Psoas muscle (tissue), 7 donors: ENCODE measurements at regions not wholly inside any gene's neighbourhood (a gene's known extent, or its start where the extent isn't known, plus 50 kb on each side); places are given as distances from the start of the nearest gene placed in this dataset.
A peak's percentile ranks its signal among the peaks of the same experiment; 100 is the strongest.

Experiments used
- ATAC-seq, 4 donors: fragments of 200-7000 bp; cut with Tn5 transposase; one replicate each; pipeline ENCODE4 v1.9.1; 2020; ENCODE audit warnings: moderate library complexity in 3 of 4, mild to moderate bottlenecking in 2 of 4
- DNase-seq, 2 donors: peaks; one replicate each; pipeline ENCODE4 v3.0.0-alpha.2; 2020
- H3K27ac ChIP-seq: fragments of 200-600 bp; one replicate; pipeline ENCODE4 v1.8.0; 2022
- H3K27me3 ChIP-seq, 3 donors: fragments of 200-600 bp in 1 of 3; one replicate each; pipeline versions ENCODE4 v1.6.1 to v1.8.0; 2013 to 2022; ENCODE audit warnings: low read length in 2 of 3, mild to moderate bottlenecking in 2 of 3, moderate library complexity in 1 of 3; ENCODE audit not compliant: insufficient read depth in 3 of 3
- H3K36me3 ChIP-seq, 2 donors: fragments of 200-600 bp in 1 of 2; one replicate each; pipeline versions ENCODE4 v1.6.1 to v1.8.0; 2013 to 2022; ENCODE audit warnings: low read depth in 1 of 2, mild to moderate bottlenecking in 1 of 2, moderate library complexity in 1 of 2; ENCODE audit not compliant: insufficient read depth in 1 of 2
- H3K4me1 ChIP-seq: fragments of 200-600 bp; one replicate; pipeline ENCODE4 v1.8.0; 2022
- H3K4me3 ChIP-seq: fragments of 200-600 bp; one replicate; pipeline ENCODE4 v1.8.0; 2022; ENCODE audit warnings: mild to moderate bottlenecking
- H3K9me3 ChIP-seq: fragments of 200-600 bp; one replicate; pipeline ENCODE4 v1.8.0; 2022
- WGBS, 3 donors: extraction: QIAGEN DNeasy Blood & Tissue Kit; methylation state at CpG; one replicate each; pipeline versions ENCODE4 v1.1.6 to v1.1.7; 2013; 5-methylcytosine and 5-hydroxymethylcytosine counted together
- intact Hi-C, 2 donors: fragments of 100-400 bp; cut with DNase I; formaldehyde crosslinking; loops; one replicate each; pipeline versions ENCODE4 v1.11.0 to v1.14.2; 2022
- TF ChIP-seq, protein P1 (sequence below): fragments of 200-600 bp; IDR thresholded peaks from one replicate; pipeline ENCODE4 v1.8.0; 2022; ENCODE audit warnings: antibody characterized with exemption
- donor health status: healthy with polysubstance abuse.
- donor health status: DM: no; HTN: no; CAD: no; lungs with moderate emphysema.
- donor health status: Bipolar disorder and iron deficiency.
- donor health status: healthy.
- donor health status: DM: yes; HTN: yes; CAD: no.
- donor health status: DM: no; HTN: no; CAD: no.
- donor health status: DM: yes; HTN: yes; CAD: no.

DNA sequence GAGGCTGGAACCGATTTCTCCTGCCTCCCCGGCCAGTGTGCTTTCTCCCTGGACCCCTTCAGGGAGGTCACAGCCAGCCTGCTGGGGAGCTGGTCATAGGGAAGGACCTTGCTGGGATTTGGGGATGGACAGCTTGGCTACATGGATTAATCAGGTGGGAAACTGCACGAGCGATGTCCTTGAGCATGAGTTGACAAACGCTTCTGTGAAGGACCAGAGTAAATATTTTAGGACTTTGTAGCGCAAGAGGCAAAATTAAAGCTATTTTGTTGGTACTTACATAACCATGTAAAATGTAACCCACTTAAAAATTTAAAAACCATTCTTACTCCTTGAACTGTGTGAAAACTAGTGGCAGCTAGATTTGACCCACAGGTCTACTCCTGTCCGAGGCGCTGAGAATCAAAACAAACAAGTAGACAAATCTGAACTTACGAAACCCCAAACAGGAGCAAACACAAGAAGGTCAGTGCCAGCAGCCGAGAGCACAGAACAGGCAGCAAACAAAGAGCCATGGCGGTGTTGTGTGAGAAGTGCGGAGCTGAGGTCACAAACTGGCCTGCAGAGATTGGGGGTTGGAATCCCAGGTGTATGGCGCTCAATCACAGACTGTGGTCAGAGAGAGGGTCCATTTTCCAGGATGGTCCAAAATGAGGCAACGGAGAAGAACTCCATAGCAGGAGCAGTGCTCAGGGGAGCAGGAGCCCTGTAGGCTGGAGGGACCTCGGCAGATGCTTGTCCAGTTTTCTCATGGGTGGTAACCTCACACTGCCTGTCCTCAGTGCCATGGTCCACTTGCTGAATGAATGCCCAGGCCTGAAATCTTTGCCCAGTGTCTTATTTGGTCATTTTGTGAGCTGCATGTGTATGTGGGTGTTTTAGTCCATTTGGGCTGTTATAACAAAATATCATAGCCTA, 79.2 kb upstream of the CLMN start:
- DNase-seq (no peak), ATAC-seq (no peak)
- H3K4me1 ChIP-seq: no peaks in the 10 kb centered on the region
- 89 to 93% (median 91%) methylated on average over 15 of the region's 15 CpGs for WGBS, 3 donors
- no peaks in the 10 kb centered on the region for H3K9me3 ChIP-seq
- TF ChIP-seq, protein P1, sequence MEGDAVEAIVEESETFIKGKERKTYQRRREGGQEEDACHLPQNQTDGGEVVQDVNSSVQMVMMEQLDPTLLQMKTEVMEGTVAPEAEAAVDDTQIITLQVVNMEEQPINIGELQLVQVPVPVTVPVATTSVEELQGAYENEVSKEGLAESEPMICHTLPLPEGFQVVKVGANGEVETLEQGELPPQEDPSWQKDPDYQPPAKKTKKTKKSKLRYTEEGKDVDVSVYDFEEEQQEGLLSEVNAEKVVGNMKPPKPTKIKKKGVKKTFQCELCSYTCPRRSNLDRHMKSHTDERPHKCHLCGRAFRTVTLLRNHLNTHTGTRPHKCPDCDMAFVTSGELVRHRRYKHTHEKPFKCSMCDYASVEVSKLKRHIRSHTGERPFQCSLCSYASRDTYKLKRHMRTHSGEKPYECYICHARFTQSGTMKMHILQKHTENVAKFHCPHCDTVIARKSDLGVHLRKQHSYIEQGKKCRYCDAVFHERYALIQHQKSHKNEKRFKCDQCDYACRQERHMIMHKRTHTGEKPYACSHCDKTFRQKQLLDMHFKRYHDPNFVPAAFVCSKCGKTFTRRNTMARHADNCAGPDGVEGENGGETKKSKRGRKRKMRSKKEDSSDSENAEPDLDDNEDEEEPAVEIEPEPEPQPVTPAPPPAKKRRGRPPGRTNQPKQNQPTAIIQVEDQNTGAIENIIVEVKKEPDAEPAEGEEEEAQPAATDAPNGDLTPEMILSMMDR: no peak
- intact Hi-C loops: no loop called here
- no peaks in the 10 kb centered on the region for H3K27me3 ChIP-seq
- no peaks in the 10 kb centered on the region for H3K36me3 ChIP-seq
- no peak overlapping the region for H3K4me3 ChIP-seq
- no peak overlapping the region for H3K27ac ChIP-seq

DNA sequence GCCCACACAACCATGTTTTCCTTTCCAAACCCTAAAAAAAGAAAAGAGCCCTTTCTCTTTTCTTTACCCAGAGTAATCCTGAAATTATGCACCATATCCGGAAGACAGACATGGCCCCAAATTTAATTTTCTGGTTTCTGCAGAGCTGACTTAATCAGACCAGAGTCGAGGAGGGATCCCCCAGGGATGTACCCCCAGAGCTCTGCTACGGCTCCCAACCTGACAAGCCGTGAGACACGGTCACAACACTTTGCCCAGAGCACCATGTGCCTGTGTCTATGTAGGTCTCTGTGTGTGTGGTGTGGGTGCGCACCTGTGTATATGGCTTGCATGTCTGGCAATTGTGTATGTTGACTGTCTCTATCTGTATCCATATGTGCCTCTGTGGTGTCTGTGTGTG, 77.6 kb upstream of the CLMN start:
- H3K4me3 ChIP-seq: no peak overlapping the region
- DNase-seq (no peak), ATAC-seq (no peak)
- intact Hi-C loops: no loop called here
- H3K27me3 ChIP-seq: no peaks in the 10 kb centered on the region
- 49 to 53% (median 50%) methylated on average over 6 of the region's 6 CpGs for WGBS, 3 donors
- H3K4me1 ChIP-seq: no peaks in the 10 kb centered on the region
- H3K27ac ChIP-seq: no peak overlapping the region
- no peaks in the 10 kb centered on the region for H3K36me3 ChIP-seq
- H3K9me3 ChIP-seq: no peaks in the 10 kb centered on the region
- TF ChIP-seq, protein P1: no peak

DNA sequence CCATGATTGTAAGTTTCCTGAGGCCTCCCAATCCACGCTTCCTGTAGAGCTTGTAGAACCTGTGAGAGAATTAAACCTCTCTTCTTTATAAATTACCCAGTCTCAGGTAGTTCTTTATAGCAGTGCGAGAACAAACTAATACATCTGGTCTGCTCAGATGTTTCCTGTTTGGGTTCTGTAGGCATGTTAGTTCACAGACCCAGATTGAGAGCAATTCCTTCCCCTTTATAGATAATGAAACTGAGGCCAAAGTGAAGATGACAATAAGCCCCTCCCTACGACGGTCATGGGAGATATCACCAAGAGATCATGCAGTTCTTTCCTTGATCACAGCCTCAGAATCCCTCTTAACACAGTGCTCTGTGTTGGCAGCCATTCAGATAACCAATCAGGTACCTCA, 76.5 kb upstream of the CLMN start:
- Histone ChIP-seq H3K27ac (no peak overlapping the region), H3K4me1 (no peaks in the 10 kb centered on the region), H3K36me3 (no peaks in the 10 kb centered on the region), H3K9me3 (no peaks in the 10 kb centered on the region), H3K27me3 (no peaks in the 10 kb centered on the region), H3K4me3 (no peak overlapping the region)
- 58 to 78% (median 66%) methylated on average over 4 of the region's 4 CpGs for WGBS, 3 donors
- ATAC-seq (no peak), DNase-seq (no peak)
- TF ChIP-seq, protein P1: no peak
- intact Hi-C loops: no loop called here

GRCh38 chr14:95395098-95395737, 75.5 kb upstream of the CLMN start:
- WGBS, 3 donors: 30 to 37% (median 35%) methylated on average over 6 of the region's 6 CpGs
- TF ChIP-seq, protein P1: no peak
- Histone ChIP-seq H3K9me3 (no peaks in the 10 kb centered on the region), H3K27me3 (no peaks in the 10 kb centered on the region), H3K4me1 (no peaks in the 10 kb centered on the region), H3K36me3 (no peaks in the 10 kb centered on the region), H3K4me3 (no peak overlapping the region), H3K27ac (no peak overlapping the region)
- ATAC-seq (peak in 2 of 4 donors; percentile 44 to 71), DNase-seq (no peak)
- intact Hi-C loops: no loop called here
